HCT116 (cell line): ENCODE measurements at regions not wholly inside any gene's neighbourhood (a gene's known extent, or its start where the extent isn't known, plus 50 kb on each side); places are given as distances from the start of the nearest gene placed in this dataset.

ENCODE experiments used
- ATAC-seq: fragments of 200-7000 bp; cut with Tn5 transposase; 2 replicates; pipeline ENCODE4 v1.9.1; 2020; ENCODE audit warnings: mild to moderate bottlenecking, moderate library complexity
- BruUV-seq: library from RNA; stranded (reverse); fragments of 400-500 nt; replicated peaks from 2 replicates; lab custom pipeline; 2021; lab: Mats Ljungman, UMichigan
- CTCF ChIA-PET: fragments of 300-600 bp; sonication (Branson Sonifier 250); formaldehyde crosslinking; loops from one replicate; lab custom pipeline; 2021; ENCODE audit warnings: antibody characterized with exemption; lab: Charles Lee
- POLR2A ChIA-PET: fragments of 300-600, 350-600 bp; sonication (Branson Sonifier 250); formaldehyde crosslinking; loops from one replicate; lab custom pipeline; 2021; ENCODE audit warnings: antibody characterized with exemption; lab: Charles Lee
- RAD21 ChIA-PET, 2 experiments: fragments of 300-600 bp; sonication (Branson Sonifier 250); formaldehyde crosslinking; loops; one replicate each; lab custom pipeline; 2023; ENCODE audit warnings: low total read pairs in 2 of 2; ENCODE audit not compliant: uncharacterized antibody in 2 of 2, unreplicated experiment in 2 of 2, low non-redundant PET in 1 of 2; lab: Charles Lee
- DNase-seq: peaks from one replicate; pipeline ENCODE4 v3.0.0-alpha.2; 2010; ENCODE audit warnings: low read depth, low spot score
- H2AFZ ChIP-seq: fragments of 200-600 bp; shearing (Covaris generic), sonication (generic); 2 replicates; pipeline ENCODE4 v1.6.1; 2017; ENCODE audit warnings: low read depth, mixed run types, mixed read lengths, antibody characterized with exemption, low read length; ENCODE audit not compliant: poor library complexity, severe bottlenecking
- H3K27ac ChIP-seq: 2 replicates; pipeline ENCODE4 v1.5.1; 2012; ENCODE audit warnings: low read depth, low read length
- H3K27me3 ChIP-seq: fragments of 200-600 bp; sonication (generic); 2 replicates; pipeline ENCODE4 v1.6.1; 2016; ENCODE audit warnings: mixed run types, low read length, mixed read lengths; ENCODE audit not compliant: insufficient read depth
- H3K36me3 ChIP-seq, 2 experiments: fragments of 200-500 bp in 1 of 2; fragments of 200-600 bp in 1 of 2; sonication (Bioruptor generic) in 1 of 2; sonication (generic) in 1 of 2; 2 replicates each; pipeline versions ENCODE4 v1.5.1 to v1.6.1; 2014 to 2016; ENCODE audit warnings: low read length in 2 of 2, inconsistent platforms in 1 of 2, mixed read lengths in 1 of 2, mixed run types in 1 of 2; ENCODE audit not compliant: insufficient read depth in 2 of 2, control insufficient read depth in 1 of 2
- H3K4me1 ChIP-seq, 2 experiments: fragments of 200-600 bp in 1 of 2; sonication (generic) in 1 of 2; 2 replicates each; pipeline versions ENCODE4 v1.5.1 to v1.6.1; 2012 to 2017; ENCODE audit warnings: low read length in 2 of 2, inconsistent platforms in 1 of 2, mild to moderate bottlenecking in 1 of 2, mixed read lengths in 1 of 2, mixed run types in 1 of 2, moderate library complexity in 1 of 2; ENCODE audit not compliant: insufficient read depth in 2 of 2, control insufficient read depth in 1 of 2
- H3K4me2 ChIP-seq: fragments of 200-600 bp; sonication (generic); 2 replicates; pipeline ENCODE4 v1.6.1; 2017; ENCODE audit warnings: mixed run types, low read length, mixed read lengths
- H3K4me3 ChIP-seq, 2 experiments: fragments of 200-600 bp in 1 of 2; sonication (generic) in 1 of 2; replicated peaks in 1 of 2; 2 replicates each; pipeline ENCODE4 v1.5.1; 2011 to 2016; ENCODE audit warnings: low read length in 2 of 2, control low read depth in 1 of 2, low read depth in 1 of 2, mild to moderate bottlenecking in 1 of 2, mixed read lengths in 1 of 2, mixed run types in 1 of 2
- H3K79me2 ChIP-seq: fragments of 200-600 bp; sonication (generic); 2 replicates; pipeline ENCODE4 v1.6.1; 2017; ENCODE audit warnings: mild to moderate bottlenecking, mixed run types, low read length, moderate library complexity, mixed read lengths; ENCODE audit not compliant: insufficient read depth
- H3K9ac ChIP-seq: fragments of 200-600 bp; sonication (generic); 2 replicates; pipeline ENCODE4 v1.6.1; 2016; ENCODE audit warnings: low read length, mixed read lengths
- H3K9me2 ChIP-seq: fragments of 200-600 bp; sonication (generic), shearing (Covaris generic); 2 replicates; pipeline ENCODE4 v1.6.1; 2017; ENCODE audit warnings: mixed run types, mild to moderate bottlenecking, moderate library complexity; ENCODE audit not compliant: insufficient read depth
- H3K9me3 ChIP-seq, 2 experiments: fragments of 200-500 bp in 1 of 2; fragments of 200-600 bp in 1 of 2; sonication (Bioruptor generic) in 1 of 2; sonication (generic) in 1 of 2; 2 replicates each; pipeline ENCODE4 v1.6.1; 2014 to 2017; ENCODE audit warnings: low read length in 2 of 2, mixed read lengths in 2 of 2, inconsistent platforms in 1 of 2, low read depth in 1 of 2, mild to moderate bottlenecking in 1 of 2, mixed run types in 1 of 2, moderate library complexity in 1 of 2; ENCODE audit not compliant: control insufficient read depth in 1 of 2, insufficient read depth in 1 of 2
- H4K20me1 ChIP-seq: fragments of 200-600 bp; sonication (generic), shearing (Covaris generic); 2 replicates; pipeline ENCODE4 v1.6.1; 2017; ENCODE audit warnings: mixed run types, mild to moderate bottlenecking, moderate library complexity; ENCODE audit not compliant: insufficient read depth
- ELF1 ChIP-seq: IDR thresholded peaks from 2 replicates; pipeline ENCODE4 v1.6.1; 2012; ENCODE audit warnings: low read depth, borderline replicate concordance
- EZH2 ChIP-seq: fragments of 200-600 bp; sonication (generic); IDR thresholded peaks from 2 replicates; pipeline ENCODE4 v1.6.1; 2017; ENCODE audit warnings: antibody characterized with exemption, mixed run types
- EZH2phosphoT487 ChIP-seq: fragments of 200-600 bp; IDR thresholded peaks from 2 replicates; pipeline ENCODE4 v1.6.1; 2018; ENCODE audit warnings: antibody characterized with exemption, borderline replicate concordance
- FOSL1 ChIP-seq: IDR thresholded peaks from 2 replicates; pipeline ENCODE4 v1.6.1; 2012; ENCODE audit warnings: low read depth
- MAX ChIP-seq: IDR thresholded peaks from 2 replicates; pipeline ENCODE4 v1.6.1; 2012
- POLR2A ChIP-seq: IDR thresholded peaks from 2 replicates; pipeline ENCODE4 v1.7.0; 2011; ENCODE audit warnings: borderline replicate concordance; ENCODE audit not compliant: insufficient read depth, insufficient read length; ENCODE audit errors: extremely low read depth
- POLR2AphosphoS5 ChIP-seq: IDR thresholded peaks from 2 replicates; pipeline ENCODE4 v1.6.1; 2011; ENCODE audit warnings: mild to moderate bottlenecking, low read depth, low read length, moderate library complexity
- RAD21 ChIP-seq: IDR thresholded peaks from 2 replicates; pipeline ENCODE4 v1.6.1; 2012; ENCODE audit warnings: low read depth, mild to moderate bottlenecking
- SIN3A ChIP-seq: IDR thresholded peaks from 2 replicates; pipeline ENCODE4 v1.6.1; 2012; ENCODE audit warnings: low read depth
- SP1 ChIP-seq: IDR thresholded peaks from 2 replicates; pipeline ENCODE4 v1.6.1; 2012; ENCODE audit warnings: low read depth
- TCF7L2 ChIP-seq: IDR thresholded peaks from 2 replicates; pipeline ENCODE4 v1.7.0; 2011; ENCODE audit warnings: borderline replicate concordance, inconsistent platforms; ENCODE audit not compliant: insufficient read depth, insufficient read length; ENCODE audit errors: extremely low read depth
- ZFX ChIP-seq: fragments of 450-650 bp; IDR thresholded peaks from 2 replicates; pipeline ENCODE4 v1.6.1; 2017
- ZNF274 ChIP-seq: fragments of 200-500 bp; sonication (Bioruptor generic); IDR thresholded peaks from 2 replicates; pipeline ENCODE4 v1.6.1; 2014; ENCODE audit warnings: mild to moderate bottlenecking, low read depth, low read length, inconsistent platforms
- intact Hi-C: fragments of 100-400 bp; cut with micrococcal nuclease; formaldehyde crosslinking; loops from 2 replicates; pipeline ENCODE4 v1.10.0; 2022
- TF ChIP-seq, protein P1 (sequence below): IDR thresholded peaks from 2 replicates; pipeline ENCODE4 v1.6.1; 2011; ENCODE audit warnings: mild to moderate bottlenecking, low read length, moderate library complexity; ENCODE audit not compliant: insufficient replicate concordance; ENCODE audit errors: extremely low read depth
- TF ChIP-seq, protein P2 (sequence below), 3 experiments: fragments of 200-600 bp in 1 of 3; sonication (generic) in 1 of 3; IDR thresholded peaks in 2 of 3; conservative IDR thresholded peaks in 1 of 3; 2 replicates each; pipeline ENCODE4 v1.5.1; 2012 to 2017; ENCODE audit warnings: low read depth in 2 of 3, low read length in 2 of 3, antibody characterized with exemption in 1 of 3, borderline replicate concordance in 1 of 3, control low read depth in 1 of 3, mild to moderate bottlenecking in 1 of 3, mixed read lengths in 1 of 3, mixed run types in 1 of 3, moderate library complexity in 1 of 3; ENCODE audit not compliant: insufficient read depth in 1 of 3

DNA sequence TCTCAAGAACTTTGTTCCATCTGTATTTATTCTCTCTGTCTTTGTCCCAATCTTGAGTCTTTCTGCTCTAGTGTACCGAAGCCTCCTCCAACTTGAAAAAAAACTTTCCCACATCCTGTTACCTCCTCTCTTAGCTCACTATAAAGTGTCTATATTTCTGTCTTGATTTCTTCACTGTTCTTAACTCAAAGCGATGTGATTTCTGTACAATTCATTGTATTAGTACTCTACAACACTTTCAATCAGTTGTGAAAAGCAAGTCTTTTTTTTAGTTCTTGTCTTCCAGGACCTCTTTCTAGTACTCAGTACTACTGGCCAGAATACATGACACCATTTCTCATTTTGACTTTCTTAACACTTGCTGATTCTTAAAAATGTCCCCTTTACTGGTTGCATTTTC lies 353.5 kb upstream of the SATB1 start:
- intact Hi-C loops = no loop called here
- no peaks in the 10 kb centered on the region for H3K4me1 ChIP-seq
- ATAC-seq = no peak
- no peak overlapping the region for H3K27ac ChIP-seq
- RAD21 ChIA-PET = no interaction called here
- H4K20me1 ChIP-seq = no peaks in the 10 kb centered on the region
- no peak overlapping the region for H3K9ac ChIP-seq
- BruUV-seq = no TSS peak
- DNase-seq = no peak
- H2AFZ ChIP-seq = no peak overlapping the region
- no peak for TF ChIP-seq FOSL1
- TF ChIP-seq, protein P1, sequence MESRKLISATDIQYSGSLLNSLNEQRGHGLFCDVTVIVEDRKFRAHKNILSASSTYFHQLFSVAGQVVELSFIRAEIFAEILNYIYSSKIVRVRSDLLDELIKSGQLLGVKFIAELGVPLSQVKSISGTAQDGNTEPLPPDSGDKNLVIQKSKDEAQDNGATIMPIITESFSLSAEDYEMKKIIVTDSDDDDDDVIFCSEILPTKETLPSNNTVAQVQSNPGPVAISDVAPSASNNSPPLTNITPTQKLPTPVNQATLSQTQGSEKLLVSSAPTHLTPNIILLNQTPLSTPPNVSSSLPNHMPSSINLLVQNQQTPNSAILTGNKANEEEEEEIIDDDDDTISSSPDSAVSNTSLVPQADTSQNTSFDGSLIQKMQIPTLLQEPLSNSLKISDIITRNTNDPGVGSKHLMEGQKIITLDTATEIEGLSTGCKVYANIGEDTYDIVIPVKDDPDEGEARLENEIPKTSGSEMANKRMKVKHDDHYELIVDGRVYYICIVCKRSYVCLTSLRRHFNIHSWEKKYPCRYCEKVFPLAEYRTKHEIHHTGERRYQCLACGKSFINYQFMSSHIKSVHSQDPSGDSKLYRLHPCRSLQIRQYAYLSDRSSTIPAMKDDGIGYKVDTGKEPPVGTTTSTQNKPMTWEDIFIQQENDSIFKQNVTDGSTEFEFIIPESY = no peak
- no peak for TF ChIP-seq SP1
- H3K9me3 ChIP-seq = no peaks in the 10 kb centered on the region
- H3K9me2 ChIP-seq = no peaks in the 10 kb centered on the region
- H3K4me2 ChIP-seq = no peak overlapping the region
- POLR2A ChIA-PET = no interaction called here
- no peaks in the 10 kb centered on the region for H3K79me2 ChIP-seq
- no peak overlapping the region for H3K4me3 ChIP-seq
- CTCF ChIA-PET = no interaction called here
- no peaks in the 10 kb centered on the region for H3K36me3 ChIP-seq
- no peaks in the 10 kb centered on the region; the same call in 1 of the 2 replicates for H3K27me3 ChIP-seq

DNA sequence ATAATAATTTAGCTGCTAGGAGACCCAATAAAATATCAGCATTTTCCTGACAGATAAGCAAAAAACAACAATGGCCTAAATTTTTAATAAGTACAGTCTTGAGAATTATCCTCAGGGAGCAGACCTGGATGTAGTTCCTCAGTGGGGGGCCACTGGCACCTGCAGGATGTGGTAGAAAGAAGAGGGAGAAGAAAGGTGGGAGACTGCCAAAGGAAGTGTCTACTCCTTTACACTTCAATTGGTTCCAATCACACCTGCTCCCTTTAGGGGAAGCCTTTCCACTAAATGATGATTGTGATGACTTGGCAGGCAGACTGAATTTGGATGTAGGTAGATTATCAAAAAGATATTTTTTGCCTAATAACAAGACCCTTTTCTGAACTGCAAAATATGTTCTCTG lies 353.0 kb upstream of the SATB1 start:
- ChIA-PET POLR2A (no interaction called here), CTCF (no interaction called here), RAD21 (no interaction called here)
- no peaks in the 10 kb centered on the region for H3K9me3 ChIP-seq
- intact Hi-C loops = no loop called here
- H3K9ac ChIP-seq = no peak overlapping the region
- no peak for TF ChIP-seq EZH2phosphoT487
- TF ChIP-seq POLR2AphosphoS5 = no peak
- no peak for TF ChIP-seq EZH2
- TF ChIP-seq, protein P2, sequence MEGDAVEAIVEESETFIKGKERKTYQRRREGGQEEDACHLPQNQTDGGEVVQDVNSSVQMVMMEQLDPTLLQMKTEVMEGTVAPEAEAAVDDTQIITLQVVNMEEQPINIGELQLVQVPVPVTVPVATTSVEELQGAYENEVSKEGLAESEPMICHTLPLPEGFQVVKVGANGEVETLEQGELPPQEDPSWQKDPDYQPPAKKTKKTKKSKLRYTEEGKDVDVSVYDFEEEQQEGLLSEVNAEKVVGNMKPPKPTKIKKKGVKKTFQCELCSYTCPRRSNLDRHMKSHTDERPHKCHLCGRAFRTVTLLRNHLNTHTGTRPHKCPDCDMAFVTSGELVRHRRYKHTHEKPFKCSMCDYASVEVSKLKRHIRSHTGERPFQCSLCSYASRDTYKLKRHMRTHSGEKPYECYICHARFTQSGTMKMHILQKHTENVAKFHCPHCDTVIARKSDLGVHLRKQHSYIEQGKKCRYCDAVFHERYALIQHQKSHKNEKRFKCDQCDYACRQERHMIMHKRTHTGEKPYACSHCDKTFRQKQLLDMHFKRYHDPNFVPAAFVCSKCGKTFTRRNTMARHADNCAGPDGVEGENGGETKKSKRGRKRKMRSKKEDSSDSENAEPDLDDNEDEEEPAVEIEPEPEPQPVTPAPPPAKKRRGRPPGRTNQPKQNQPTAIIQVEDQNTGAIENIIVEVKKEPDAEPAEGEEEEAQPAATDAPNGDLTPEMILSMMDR (IDR thresholded peaks at IDR 0.05 in 2 of 3, conservative IDR thresholded peaks at IDR 0.05 in 1 of 3; ENCODE audit: borderline replicate concordance in 1 of 3, insufficient read depth in 1 of 3, low read depth in 2 of 3, low read length in 2 of 3) = no peak
- no peak for TF ChIP-seq ZFX
- TF ChIP-seq POLR2A = no peak
- no peak for TF ChIP-seq SP1
- TF ChIP-seq ZNF274 = no peak
- no peak for TF ChIP-seq RAD21
- TF ChIP-seq MAX = no peak
- no peak for TF ChIP-seq SIN3A
- TF ChIP-seq TCF7L2 = no peak
- TF ChIP-seq ELF1 = no peak
- ATAC-seq = no peak
- no peaks in the 10 kb centered on the region; the same call in 1 of the 2 replicates for H3K27me3 ChIP-seq
- no TSS peak for BruUV-seq
- H4K20me1 ChIP-seq = no peaks in the 10 kb centered on the region
- H3K4me1 ChIP-seq = no peaks in the 10 kb centered on the region
- H3K4me3 ChIP-seq = no peak overlapping the region
- no peaks in the 10 kb centered on the region for H3K9me2 ChIP-seq
- no peak overlapping the region for H3K4me2 ChIP-seq
- no peaks in the 10 kb centered on the region for H3K79me2 ChIP-seq
- H2AFZ ChIP-seq = no peak overlapping the region
- no peak for DNase-seq
- no peaks in the 10 kb centered on the region for H3K36me3 ChIP-seq
- H3K27ac ChIP-seq = no peak overlapping the region
